ENCODE measurements at regions not wholly inside any gene's neighbourhood (a gene's known extent, or its start where the extent isn't known, plus 50 kb on each side); places are given as distances from the start of the nearest gene placed in this dataset.

GRCh38 chr12:124115496-124115895 is 142.5 kb downstream of the ZNF664 start (continued):
- TF ChIP-seq, protein P1, sequence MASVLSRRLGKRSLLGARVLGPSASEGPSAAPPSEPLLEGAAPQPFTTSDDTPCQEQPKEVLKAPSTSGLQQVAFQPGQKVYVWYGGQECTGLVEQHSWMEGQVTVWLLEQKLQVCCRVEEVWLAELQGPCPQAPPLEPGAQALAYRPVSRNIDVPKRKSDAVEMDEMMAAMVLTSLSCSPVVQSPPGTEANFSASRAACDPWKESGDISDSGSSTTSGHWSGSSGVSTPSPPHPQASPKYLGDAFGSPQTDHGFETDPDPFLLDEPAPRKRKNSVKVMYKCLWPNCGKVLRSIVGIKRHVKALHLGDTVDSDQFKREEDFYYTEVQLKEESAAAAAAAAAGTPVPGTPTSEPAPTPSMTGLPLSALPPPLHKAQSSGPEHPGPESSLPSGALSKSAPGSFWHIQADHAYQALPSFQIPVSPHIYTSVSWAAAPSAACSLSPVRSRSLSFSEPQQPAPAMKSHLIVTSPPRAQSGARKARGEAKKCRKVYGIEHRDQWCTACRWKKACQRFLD (CRISPR knock-in tag; IDR thresholded peaks at IDR 0.05): no peak
- TF ChIP-seq HDGF (IDR thresholded peaks at IDR 0.05): no peak
- TF ChIP-seq ZNF668 (CRISPR knock-in tag; IDR thresholded peaks at IDR 0.05): no peak
- TF ChIP-seq FIP1L1 (IDR thresholded peaks at IDR 0.05; ENCODE audit: low read depth, low read length, poor library complexity, severe bottlenecking): no peak

DNA sequence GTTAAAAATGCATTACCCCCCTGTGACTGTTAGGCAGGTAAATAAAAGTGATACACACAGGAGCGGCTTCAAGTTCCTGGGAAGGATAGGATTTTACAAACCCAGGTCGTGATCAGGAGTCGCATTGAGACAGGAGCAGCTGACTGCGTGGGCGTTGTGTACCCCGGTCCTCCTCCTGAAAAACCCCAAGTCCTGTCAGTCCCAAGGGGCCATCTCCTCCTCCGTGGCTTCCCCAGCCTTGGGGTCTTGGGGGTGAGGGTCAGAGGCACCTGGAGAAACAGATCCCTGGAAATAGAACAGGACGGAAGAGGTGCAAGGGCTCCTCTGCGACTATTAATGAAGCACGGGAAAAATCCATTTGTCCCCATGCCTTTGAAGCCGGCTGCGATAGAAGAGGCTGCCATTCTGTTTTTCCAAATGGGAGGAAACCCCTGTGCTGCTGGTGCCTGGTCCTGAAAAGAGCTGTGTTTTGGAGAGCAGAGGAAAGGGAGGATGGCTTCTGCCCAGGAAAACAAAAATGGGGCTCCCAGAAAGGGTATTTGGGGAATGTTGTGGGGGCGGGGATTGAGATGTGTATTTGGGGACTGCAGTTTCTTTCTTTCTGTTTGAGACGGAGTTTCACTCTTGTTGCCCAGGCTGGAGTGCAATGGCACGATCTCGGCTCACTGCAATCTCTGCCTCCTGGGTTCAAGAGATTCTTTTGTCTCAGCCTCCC is 143.1 kb downstream of the ZNF664 start:
- Histone ChIP-seq H3K9me3 (replicated peaks; ENCODE audit: control insufficient read depth, insufficient read depth, low read depth, low read length) (no peaks in the 10 kb centered on the region), H3K36me3 (ENCODE audit: control insufficient read depth, insufficient read depth, low read length) (no peaks in the 10 kb centered on the region), H3K79me2 (ENCODE audit: control insufficient read depth, insufficient read depth, low read length) (no peaks in the 10 kb centered on the region), H3K4me3 (no peak overlapping the region), H3K4me2 (ENCODE audit: insufficient read depth, low read length) (no peak overlapping the region), H2AFZ (ENCODE audit: low read depth, low read length) (no peak overlapping the region), H4K20me1 (replicated peaks; ENCODE audit: control insufficient read depth, insufficient read depth, low read length) (no peaks in the 10 kb centered on the region), H3K9me1 (ENCODE audit: control insufficient read depth, insufficient read depth, low read length) (no peaks in the 10 kb centered on the region), H3K27me3 (ENCODE audit: control insufficient read depth in 2 of 2, insufficient read depth in 2 of 2, low read length in 2 of 2) (peaks cover 45 to 60% of the 10 kb centered on the region in 2 experiments), H3K27ac (ENCODE audit: extremely low read depth, low read depth, low read length) (no peak overlapping the region), H3K9ac (ENCODE audit: insufficient read depth in 1 of 2, low read depth in 2 of 2, low read length in 2 of 2) (no peak overlapping the region; a peak in 1 of 4 replicates), H3K4me1 (replicated peaks in 1 of 2; ENCODE audit: control insufficient read depth in 2 of 2, insufficient read depth in 2 of 2, low read length in 2 of 2) (peaks cover 0 to 6% of the 10 kb centered on the region in 2 experiments; a peak in 2 of 5 replicates)
- CTCF ChIA-PET (ENCODE audit: low intra/inter-chr PET ratio): no interaction called here
- BruUV-seq (replicated peaks): no TSS peak
- no peak for ATAC-seq
- in situ Hi-C loops (cut with MboI) (no loop called here), intact Hi-C loops (cut with micrococcal nuclease) (no loop called here)
- POLR2A ChIA-PET: interaction anchor here (2.6 kb wide), 1 partner anchor 10 kb away, joined by 6 read pairs; no protein-coding TSS in a partner anchor
- no peak for FAIRE-seq
- no peak for DNase-seq (ENCODE audit: extremely low read depth in 1 of 4, low spot score in 3 of 4)
- TF ChIP-seq GATAD2A (IDR thresholded peaks at IDR 0.05): no peak
- peak; percentile 76 for TF ChIP-seq EGR1 (conservative IDR thresholded peaks at IDR 0.05)
- WGBS (ENCODE audit: insufficient coverage, low coverage, missing lambda C conversion rate): 0% methylated on average over 15 of the region's 16 CpGs
